SK-N-SH treated with all-trans-retinoic acid at 6 μM for 48 hours (cell line): ENCODE measurements at regions not wholly inside any gene's neighbourhood (a gene's known extent, or its start where the extent isn't known, plus 50 kb on each side); places are given as distances from the start of the nearest gene placed in this dataset.
"Not testable (repeated sequence)": the region's sequence is repeated elsewhere in the genome, so short reads cannot be mapped to it uniquely, and the experiment has no call there.

Experiments used
- ATAC-seq: fragments of 200-7000 bp; cut with Tn5 transposase; 3 replicates; pipeline ENCODE4 v1.9.1; 2020; ENCODE audit warnings: mild to moderate bottlenecking, moderate library complexity
- ARNTL ChIP-seq: fragments of 450-650 bp; formaldehyde crosslinking; IDR thresholded peaks from 2 replicates; pipeline ENCODE4 v1.5.0; 2020; ENCODE audit warnings: low read depth, mild to moderate bottlenecking, moderate library complexity, borderline replicate concordance
- BACH2 ChIP-seq: fragments of 250-450 bp; sonication (Bioruptor Pico); IDR thresholded peaks from 2 replicates; pipeline ENCODE4 v1.9.0; 2021; ENCODE audit warnings: mild to moderate bottlenecking, borderline replicate concordance
- CSDC2 ChIP-seq: fragments of 250-450 bp; sonication (Bioruptor Pico); IDR thresholded peaks from 2 replicates; pipeline ENCODE4 v1.5.0; 2020; ENCODE audit warnings: mild to moderate bottlenecking, moderate library complexity
- CSRNP3 ChIP-seq: fragments of 250-450 bp; sonication (Bioruptor Pico); IDR thresholded peaks from 2 replicates; pipeline ENCODE4 v1.5.1; 2021; ENCODE audit warnings: mild to moderate bottlenecking, moderate library complexity
- ESRRG ChIP-seq: fragments of 250-450 bp; sonication (Bioruptor Pico); IDR thresholded peaks from 2 replicates; pipeline ENCODE4 v1.6.1; 2021; ENCODE audit warnings: mild to moderate bottlenecking
- GLIS3 ChIP-seq: fragments of 250-450 bp; sonication (Bioruptor Pico); IDR thresholded peaks from 2 replicates; pipeline ENCODE4 v1.5.0; 2020; ENCODE audit warnings: mild to moderate bottlenecking, moderate library complexity
- ISL1 ChIP-seq: fragments of 250-450 bp; sonication (Bioruptor Pico); IDR thresholded peaks from 2 replicates; pipeline ENCODE4 v2.1.2; 2022; ENCODE audit warnings: mild to moderate bottlenecking, moderate library complexity
- OSR1 ChIP-seq: fragments of 250-450 bp; sonication (Bioruptor Pico); IDR thresholded peaks from 2 replicates; pipeline ENCODE4 v1.8.0; 2022; ENCODE audit warnings: moderate library complexity, mild to moderate bottlenecking, inconsistent platforms
- PPARA ChIP-seq: fragments of 250-450 bp; sonication (Bioruptor Pico); IDR thresholded peaks from 2 replicates; pipeline ENCODE4 v1.5.0; 2020; ENCODE audit warnings: mild to moderate bottlenecking, borderline replicate concordance
- SNAI2 ChIP-seq: fragments of 250-450 bp; sonication (Bioruptor Pico); IDR thresholded peaks from 2 replicates; pipeline ENCODE4 v1.5.0; 2020; ENCODE audit warnings: mild to moderate bottlenecking, moderate library complexity
- TOX ChIP-seq: fragments of 250-450 bp; sonication (Bioruptor Pico); IDR thresholded peaks from 2 replicates; pipeline ENCODE4 v1.8.0; 2021; ENCODE audit warnings: mild to moderate bottlenecking, moderate library complexity, borderline replicate concordance
- TSHZ2 ChIP-seq: fragments of 250-450 bp; sonication (Bioruptor Pico); IDR thresholded peaks from 2 replicates; pipeline ENCODE4 v1.5.0; 2020; ENCODE audit warnings: mild to moderate bottlenecking, moderate library complexity
- ZC3H10 ChIP-seq: fragments of 250-450 bp; sonication (Bioruptor Pico); IDR thresholded peaks from 2 replicates; pipeline ENCODE4 v1.5.1; 2021; ENCODE audit warnings: mild to moderate bottlenecking, moderate library complexity
- ZFP3 ChIP-seq: fragments of 250-450 bp; sonication (Bioruptor Pico); IDR thresholded peaks from 2 replicates; pipeline ENCODE4 v1.5.0; 2020; ENCODE audit warnings: mild to moderate bottlenecking, moderate library complexity
- ZFP30 ChIP-seq: fragments of 450-650 bp; formaldehyde crosslinking; IDR thresholded peaks from 2 replicates; pipeline ENCODE4 v1.5.0; 2022; ENCODE audit warnings: mild to moderate bottlenecking, moderate library complexity
- ZNF565 ChIP-seq: fragments of 450-650 bp; formaldehyde crosslinking; conservative IDR thresholded peaks from 2 replicates; pipeline ENCODE4 v1.5.0; 2020; ENCODE audit warnings: low read depth, mild to moderate bottlenecking, moderate library complexity
- ZNF70 ChIP-seq: fragments of 450-650 bp; formaldehyde crosslinking; IDR thresholded peaks from 2 replicates; pipeline ENCODE4 v1.5.0; 2020; ENCODE audit warnings: mild to moderate bottlenecking, moderate library complexity
- ZNF8 ChIP-seq: fragments of 450-650 bp; formaldehyde crosslinking; IDR thresholded peaks from 2 replicates; pipeline ENCODE4 v1.5.0; 2020; ENCODE audit warnings: mild to moderate bottlenecking, moderate library complexity
- TF ChIP-seq, protein P1 (sequence below): fragments of 250-450 bp; sonication (Bioruptor Pico); IDR thresholded peaks from 2 replicates; pipeline ENCODE4 v1.8.0; 2020; ENCODE audit warnings: mild to moderate bottlenecking, moderate library complexity, borderline replicate concordance
- TF ChIP-seq, protein P2 (sequence below): fragments of 250-450 bp; sonication (Bioruptor Pico); IDR thresholded peaks from 2 replicates; pipeline ENCODE4 v1.5.1; 2020; ENCODE audit warnings: low read depth, mild to moderate bottlenecking, moderate library complexity

GRCh38 chr6:115190534-115190933, 847.7 kb upstream of the HS3ST5 start (continued):
- TF ChIP-seq TSHZ2 (CRISPR knock-in tag), result no peak
- no peak for TF ChIP-seq ISL1
- TF ChIP-seq OSR1, result no peak
- TF ChIP-seq ESRRG (CRISPR knock-in tag), result no peak
- no peak for TF ChIP-seq GLIS3 (CRISPR knock-in tag)
- TF ChIP-seq, all 23 proteins: peak for 0

DNA sequence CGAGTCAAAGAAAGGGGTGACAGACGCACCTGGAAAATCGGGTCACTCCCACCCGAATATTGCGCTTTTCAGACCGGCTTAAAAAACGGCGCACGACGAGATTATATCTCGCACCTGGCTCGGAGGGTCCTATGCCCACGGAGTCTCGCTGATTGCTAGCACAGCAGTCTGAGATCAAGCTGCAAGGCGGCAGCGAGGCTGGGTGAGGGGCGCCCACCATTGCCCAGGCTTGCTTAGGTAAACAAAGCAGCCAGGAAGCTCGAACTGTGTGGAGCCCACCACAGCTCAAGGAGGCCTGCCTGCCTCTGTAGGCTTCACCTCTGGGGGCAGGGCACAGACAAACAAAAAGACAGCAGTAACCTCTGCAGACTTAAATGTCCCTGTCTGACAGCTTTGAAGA, 832.6 kb upstream of the HS3ST5 start:
- not testable (repeated sequence) for ATAC-seq

- not testable (repeated sequence) for ATAC-seq
These were observed 823.1 kb upstream of the HS3ST5 start for GRCh38 chr6:115165912-115166311.

GRCh38 chr6:115159733-115160132, 816.9 kb upstream of the HS3ST5 start:
- no peak for ATAC-seq
- TF ChIP-seq, protein P1, sequence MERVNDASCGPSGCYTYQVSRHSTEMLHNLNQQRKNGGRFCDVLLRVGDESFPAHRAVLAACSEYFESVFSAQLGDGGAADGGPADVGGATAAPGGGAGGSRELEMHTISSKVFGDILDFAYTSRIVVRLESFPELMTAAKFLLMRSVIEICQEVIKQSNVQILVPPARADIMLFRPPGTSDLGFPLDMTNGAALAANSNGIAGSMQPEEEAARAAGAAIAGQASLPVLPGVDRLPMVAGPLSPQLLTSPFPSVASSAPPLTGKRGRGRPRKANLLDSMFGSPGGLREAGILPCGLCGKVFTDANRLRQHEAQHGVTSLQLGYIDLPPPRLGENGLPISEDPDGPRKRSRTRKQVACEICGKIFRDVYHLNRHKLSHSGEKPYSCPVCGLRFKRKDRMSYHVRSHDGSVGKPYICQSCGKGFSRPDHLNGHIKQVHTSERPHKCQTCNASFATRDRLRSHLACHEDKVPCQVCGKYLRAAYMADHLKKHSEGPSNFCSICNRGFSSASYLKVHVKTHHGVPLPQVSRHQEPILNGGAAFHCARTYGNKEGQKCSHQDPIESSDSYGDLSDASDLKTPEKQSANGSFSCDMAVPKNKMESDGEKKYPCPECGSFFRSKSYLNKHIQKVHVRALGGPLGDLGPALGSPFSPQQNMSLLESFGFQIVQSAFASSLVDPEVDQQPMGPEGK, result no peak
- TF ChIP-seq PPARA (CRISPR knock-in tag) (no peak), CSRNP3 (no peak), GLIS3 (CRISPR knock-in tag) (no peak), ARNTL (CRISPR knock-in tag) (no peak), ZC3H10 (CRISPR knock-in tag) (no peak), ZNF70 (CRISPR knock-in tag) (no peak), ZNF8 (CRISPR knock-in tag) (no peak), TOX (CRISPR knock-in tag) (no peak)
- TF ChIP-seq, protein P2, sequence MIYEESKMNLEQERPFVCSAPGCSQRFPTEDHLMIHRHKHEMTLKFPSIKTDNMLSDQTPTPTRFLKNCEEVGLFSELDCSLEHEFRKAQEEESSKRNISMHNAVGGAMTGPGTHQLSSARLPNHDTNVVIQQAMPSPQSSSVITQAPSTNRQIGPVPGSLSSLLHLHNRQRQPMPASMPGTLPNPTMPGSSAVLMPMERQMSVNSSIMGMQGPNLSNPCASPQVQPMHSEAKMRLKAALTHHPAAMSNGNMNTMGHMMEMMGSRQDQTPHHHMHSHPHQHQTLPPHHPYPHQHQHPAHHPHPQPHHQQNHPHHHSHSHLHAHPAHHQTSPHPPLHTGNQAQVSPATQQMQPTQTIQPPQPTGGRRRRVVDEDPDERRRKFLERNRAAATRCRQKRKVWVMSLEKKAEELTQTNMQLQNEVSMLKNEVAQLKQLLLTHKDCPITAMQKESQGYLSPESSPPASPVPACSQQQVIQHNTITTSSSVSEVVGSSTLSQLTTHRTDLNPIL (CRISPR knock-in tag), result no peak

- no peak for TF ChIP-seq ZNF8 (CRISPR knock-in tag)
- no peak for TF ChIP-seq ZFP3
- no peak for TF ChIP-seq BACH2
- TF ChIP-seq CSDC2 (CRISPR knock-in tag), result no peak
- TF ChIP-seq, all 23 proteins: peak for 0
- no peak for ATAC-seq
These were observed 795.1 kb upstream of the HS3ST5 start for GRCh38 chr6:115137910-115138309.

GRCh38 chr6:115133790-115134189, 791.0 kb upstream of the HS3ST5 start:
- TF ChIP-seq TSHZ2 (CRISPR knock-in tag) (no peak), ZNF565 (no peak), OSR1 (no peak), ISL1 (no peak), ZFP30 (CRISPR knock-in tag) (no peak), ZNF8 (CRISPR knock-in tag) (no peak), ESRRG (CRISPR knock-in tag) (no peak), SNAI2 (no peak), PPARA (CRISPR knock-in tag) (no peak)
- TF ChIP-seq, protein P1, result no peak
- ATAC-seq, result no peak
